ACC112 (cell line): ENCODE measurements at regions not wholly inside any gene's neighbourhood (a gene's known extent, or its start where the extent isn't known, plus 50 kb on each side); places are given as distances from the start of the nearest gene placed in this dataset.

Source experiments
- H2AFZ ChIP-seq: fragments of 200-600 bp; sonication (generic); one replicate; pipeline ENCODE4 v1.6.0; 2017; ENCODE audit warnings: antibody characterized with exemption, low read length; ENCODE audit not compliant: unreplicated experiment
- H3K27ac ChIP-seq: fragments of 200-600 bp; sonication (generic); 2 replicates; pipeline ENCODE4 v1.5.1; 2014; ENCODE audit warnings: low read depth, mild to moderate bottlenecking, antibody characterized with exemption, low read length, moderate library complexity
- H3K27me3 ChIP-seq: fragments of 200-600 bp; sonication (generic); 2 replicates; pipeline ENCODE4 v1.6.1; 2014; ENCODE audit warnings: mild to moderate bottlenecking, antibody characterized with exemption, low read length, moderate library complexity, mixed read lengths; ENCODE audit not compliant: insufficient read depth
- H3K36me3 ChIP-seq: fragments of 200-600 bp; sonication (generic); 2 replicates; pipeline ENCODE4 v1.6.1; 2016; ENCODE audit warnings: mild to moderate bottlenecking, antibody characterized with exemption, low read length, moderate library complexity, mixed read lengths; ENCODE audit not compliant: insufficient read depth
- H3K4me1 ChIP-seq: fragments of 200-600 bp; sonication (generic); one replicate; pipeline ENCODE4 v1.6.1; 2016; ENCODE audit warnings: low read length, mixed read lengths; ENCODE audit not compliant: insufficient read depth, unreplicated experiment, control insufficient read depth
- H3K4me3 ChIP-seq: fragments of 200-600 bp; sonication (generic); 2 replicates; pipeline ENCODE4 v1.5.1; 2014; ENCODE audit warnings: mild to moderate bottlenecking, low read depth, low read length
- H3K79me2 ChIP-seq: fragments of 200-600 bp; sonication (generic); one replicate; pipeline ENCODE4 v1.6.0; 2016; ENCODE audit warnings: low read length; ENCODE audit not compliant: control insufficient read depth, unreplicated experiment, insufficient read depth

GRCh38 chr18:5768454-5768853, 126.9 kb downstream of the TMEM200C start:
- H3K79me2 ChIP-seq, result no peaks in the 10 kb centered on the region
- H3K27me3 ChIP-seq, result no peaks in the 10 kb centered on the region
- no peaks in the 10 kb centered on the region for H3K36me3 ChIP-seq
- H3K27ac ChIP-seq, result no peak overlapping the region
- no peak overlapping the region for H2AFZ ChIP-seq
- H3K4me1 ChIP-seq, result no peaks in the 10 kb centered on the region
- no peak overlapping the region for H3K4me3 ChIP-seq

GRCh38 chr18:5759194-5759593, 136.1 kb downstream of the TMEM200C start:
- no peaks in the 10 kb centered on the region for H3K27me3 ChIP-seq
- no peaks in the 10 kb centered on the region for H3K79me2 ChIP-seq
- no peak overlapping the region for H3K4me3 ChIP-seq
- no peak overlapping the region for H2AFZ ChIP-seq
- no peaks in the 10 kb centered on the region for H3K4me1 ChIP-seq
- H3K27ac ChIP-seq, result no peak overlapping the region
- H3K36me3 ChIP-seq, result no peaks in the 10 kb centered on the region

DNA sequence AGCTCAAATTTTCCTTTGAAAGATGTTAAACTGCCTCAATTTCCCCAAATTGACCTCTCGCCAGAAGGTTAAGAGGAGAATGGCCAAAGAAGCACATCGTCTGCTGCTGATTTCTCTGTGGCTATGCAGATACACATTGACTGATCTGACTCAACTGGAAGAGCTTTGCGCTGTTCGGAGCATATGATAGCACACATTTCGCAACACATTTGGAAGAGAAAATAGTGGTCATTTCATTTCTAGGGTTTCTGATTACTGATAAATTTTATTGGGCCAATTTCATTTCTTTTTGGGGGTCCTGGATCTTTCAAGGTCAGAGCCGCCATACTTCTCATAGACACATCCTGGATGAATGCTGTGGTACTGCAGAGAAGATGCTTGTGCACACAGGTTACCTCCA, 138.5 kb downstream of the TMEM200C start:
- no peak overlapping the region for H3K27ac ChIP-seq
- H3K4me1 ChIP-seq, result no peaks in the 10 kb centered on the region
- H3K4me3 ChIP-seq, result no peak overlapping the region
- H3K79me2 ChIP-seq, result no peaks in the 10 kb centered on the region
- no peaks in the 10 kb centered on the region for H3K27me3 ChIP-seq
- no peaks in the 10 kb centered on the region for H3K36me3 ChIP-seq
- no peak overlapping the region for H2AFZ ChIP-seq

- H3K4me1 ChIP-seq, result no peaks in the 10 kb centered on the region
- H3K79me2 ChIP-seq, result no peaks in the 10 kb centered on the region
- H2AFZ ChIP-seq, result no peak overlapping the region
- no peaks in the 10 kb centered on the region for H3K27me3 ChIP-seq
- H3K4me3 ChIP-seq, result no peak overlapping the region
- no peak overlapping the region for H3K27ac ChIP-seq
- H3K36me3 ChIP-seq, result no peaks in the 10 kb centered on the region
Measured at GRCh38 chr18:5747678-5748077, 147.6 kb downstream of the TMEM200C start.

DNA sequence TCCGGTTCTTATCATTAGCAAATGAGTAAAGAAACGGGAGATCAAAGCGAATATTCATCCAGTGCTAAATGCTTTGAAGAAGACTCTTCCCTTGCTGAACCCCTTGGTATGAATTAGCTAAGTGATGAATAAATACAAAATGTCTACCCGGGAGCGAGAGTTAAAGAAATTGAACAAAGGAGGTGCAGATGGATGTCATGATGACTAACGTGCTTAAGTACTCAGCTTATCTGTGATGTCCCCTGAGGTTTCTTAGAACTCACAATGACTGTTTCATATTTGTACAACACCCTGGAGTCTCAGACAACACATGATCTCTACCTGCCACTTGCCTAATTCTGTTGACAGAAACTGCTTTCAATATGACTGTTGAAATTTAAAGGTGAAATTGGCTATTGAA, 148.5 kb downstream of the TMEM200C start:
- Histone ChIP-seq H3K27ac (no peak overlapping the region), H3K4me1 (no peaks in the 10 kb centered on the region), H3K27me3 (no peaks in the 10 kb centered on the region), H3K79me2 (no peaks in the 10 kb centered on the region), H3K4me3 (no peak overlapping the region), H2AFZ (no peak overlapping the region), H3K36me3 (no peaks in the 10 kb centered on the region)

DNA sequence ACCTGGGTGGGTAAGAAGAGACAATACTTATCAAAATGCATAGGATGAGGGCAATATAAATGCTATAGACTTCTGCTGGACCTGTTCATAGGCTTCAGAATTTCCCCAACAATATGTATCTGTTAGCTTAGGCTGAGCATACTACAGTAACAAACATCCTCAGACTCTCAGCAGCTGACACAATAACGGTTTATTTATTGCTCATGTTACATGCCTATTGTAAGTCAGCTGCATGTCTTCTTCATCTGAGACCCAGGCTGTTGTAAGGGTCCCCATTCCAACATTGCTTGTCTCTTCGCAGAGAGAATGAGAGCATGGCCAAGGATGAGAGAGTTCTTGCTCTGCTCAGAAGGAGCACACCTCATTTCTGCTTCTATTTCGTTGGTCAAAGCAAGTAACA, 150.7 kb downstream of the TMEM200C start:
- H3K27me3 ChIP-seq, result no peaks in the 10 kb centered on the region
- H3K4me1 ChIP-seq, result no peaks in the 10 kb centered on the region
- H2AFZ ChIP-seq, result no peak overlapping the region
- H3K4me3 ChIP-seq, result no peak overlapping the region
- H3K36me3 ChIP-seq, result no peaks in the 10 kb centered on the region
- H3K79me2 ChIP-seq, result no peaks in the 10 kb centered on the region
- H3K27ac ChIP-seq, result no peak overlapping the region

- H2AFZ ChIP-seq, result no peak overlapping the region
- H3K27ac ChIP-seq, result no peak overlapping the region
- no peaks in the 10 kb centered on the region for H3K79me2 ChIP-seq
- H3K4me3 ChIP-seq, result no peak overlapping the region
- no peaks in the 10 kb centered on the region for H3K36me3 ChIP-seq
- no peaks in the 10 kb centered on the region for H3K4me1 ChIP-seq
- H3K27me3 ChIP-seq, result no peaks in the 10 kb centered on the region
Measured at GRCh38 chr18:5738526-5738925, 156.8 kb downstream of the TMEM200C start.

DNA sequence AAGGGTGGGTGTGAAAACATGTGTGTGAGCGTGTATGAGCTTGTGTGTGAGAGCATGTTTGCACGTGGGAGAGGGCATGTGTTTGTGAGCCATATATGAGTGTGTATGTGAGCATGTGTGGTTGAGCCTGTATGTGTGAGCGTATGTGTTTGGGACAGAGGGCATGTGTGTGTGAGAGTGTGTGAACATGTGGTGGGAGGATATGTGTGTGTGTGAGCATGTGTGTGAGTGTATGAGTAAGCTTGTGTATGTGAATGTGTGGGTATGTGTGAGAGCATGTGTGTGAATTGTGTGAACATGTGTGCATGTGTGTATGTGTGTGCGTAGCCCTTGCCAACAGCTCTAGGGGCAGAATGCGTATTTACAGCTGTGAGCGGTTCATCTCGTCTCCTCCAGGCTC, 163.0 kb downstream of the TMEM200C start:
- no peak overlapping the region for H2AFZ ChIP-seq
- H3K36me3 ChIP-seq, result no peaks in the 10 kb centered on the region
- H3K4me3 ChIP-seq, result no peak overlapping the region

GRCh38 chr18:5729983-5730699, 165.2 kb downstream of the TMEM200C start:
- Histone ChIP-seq H3K36me3 (no peaks in the 10 kb centered on the region), H3K79me2 (no peaks in the 10 kb centered on the region), H3K4me1 (no peaks in the 10 kb centered on the region), H2AFZ (no peak overlapping the region), H3K27me3 (no peaks in the 10 kb centered on the region), H3K4me3 (no peak overlapping the region), H3K27ac (no peak overlapping the region)

More for the DNA sequence above, 163.0 kb downstream of the TMEM200C start:
- no peaks in the 10 kb centered on the region for H3K4me1 ChIP-seq
- H3K79me2 ChIP-seq, result no peaks in the 10 kb centered on the region
- no peak overlapping the region for H3K27ac ChIP-seq
- H3K27me3 ChIP-seq, result no peaks in the 10 kb centered on the region

DNA sequence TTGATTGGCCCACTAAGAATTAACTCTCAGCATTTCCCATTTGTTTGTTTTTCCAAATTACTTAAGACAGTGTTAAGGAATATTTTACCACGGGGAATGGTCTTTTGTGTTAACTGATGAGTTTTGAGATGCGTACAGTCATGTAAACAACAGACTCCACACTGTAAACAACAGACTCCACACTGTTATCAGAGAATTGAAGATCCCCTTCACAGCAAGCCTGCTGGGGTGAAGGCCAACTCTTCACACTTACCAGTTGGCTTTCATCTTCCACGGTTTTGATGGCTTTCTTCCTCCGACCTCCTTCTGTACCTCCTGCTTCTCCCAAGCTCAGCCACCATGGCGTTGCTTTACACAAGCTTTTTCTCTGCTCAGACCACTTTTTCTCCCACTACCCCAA, 166.8 kb downstream of the TMEM200C start:
- Histone ChIP-seq H3K27me3 (no peaks in the 10 kb centered on the region), H2AFZ (no peak overlapping the region), H3K27ac (no peak overlapping the region), H3K4me3 (no peak overlapping the region), H3K4me1 (no peaks in the 10 kb centered on the region), H3K79me2 (no peaks in the 10 kb centered on the region), H3K36me3 (no peaks in the 10 kb centered on the region)

DNA sequence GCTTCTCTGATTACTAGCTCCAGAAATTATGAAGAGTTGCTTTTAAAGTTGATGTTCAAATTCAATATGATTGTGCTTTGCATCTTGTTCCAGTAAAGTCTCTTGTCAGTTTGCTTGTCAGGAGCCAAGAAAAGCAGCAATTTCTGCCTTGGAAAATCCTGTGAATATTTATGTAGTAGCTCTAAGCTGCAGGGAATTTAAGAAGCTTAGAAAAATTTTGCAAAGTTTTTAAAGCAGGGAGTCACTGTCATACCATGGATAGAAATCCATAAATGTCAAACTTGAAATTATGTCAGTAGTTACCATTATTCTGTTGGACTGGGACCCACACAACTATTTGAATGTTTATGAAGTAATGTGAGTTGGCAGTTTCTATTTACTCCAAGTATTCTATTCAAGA, 169.3 kb downstream of the TMEM200C start:
- Histone ChIP-seq H3K27ac (no peak overlapping the region), H2AFZ (no peak overlapping the region), H3K79me2 (no peaks in the 10 kb centered on the region), H3K4me3 (no peak overlapping the region), H3K27me3 (no peaks in the 10 kb centered on the region), H3K4me1 (no peaks in the 10 kb centered on the region), H3K36me3 (no peaks in the 10 kb centered on the region)
